Nephron (organoid): ENCODE measurements at regions not wholly inside any gene's neighbourhood (a gene's known extent, or its start where the extent isn't known, plus 50 kb on each side); places are given as distances from the start of the nearest gene placed in this dataset.

Experiments
- H3K27ac Mint-ChIP-seq, 3 experiments: 2 replicates each; pipeline ENCODE4 v1.8.0; 2020; ENCODE audit warnings: mixed read lengths in 3 of 3, mild to moderate bottlenecking in 2 of 3, moderate library complexity in 1 of 3
- H3K27me3 Mint-ChIP-seq: 2 replicates; pipeline ENCODE4 v1.8.0; 2021; ENCODE audit warnings: low read depth, mild to moderate bottlenecking, moderate library complexity, mixed read lengths
- H3K36me3 Mint-ChIP-seq: 2 replicates; pipeline ENCODE4 v1.8.0; 2020; ENCODE audit warnings: low read depth, mixed read lengths
- H3K4me1 Mint-ChIP-seq: 2 replicates; pipeline ENCODE4 v1.8.0; 2020; ENCODE audit warnings: mixed read lengths
- H3K4me3 Mint-ChIP-seq, 3 experiments: 2 replicates each; pipeline ENCODE4 v1.8.0; 2020; ENCODE audit warnings: mild to moderate bottlenecking in 3 of 3, mixed read lengths in 3 of 3, moderate library complexity in 2 of 3
- H3K9me3 Mint-ChIP-seq: 2 replicates; pipeline ENCODE4 v1.8.0; 2020; ENCODE audit warnings: mixed read lengths
- CTCF ChIP-seq, 3 experiments: fragments of 200-600 bp; sonication (generic); IDR thresholded peaks; one replicate each; pipeline ENCODE4 v1.5.0; 2021; ENCODE audit warnings: antibody characterized with exemption in 3 of 3; ENCODE audit not compliant: unreplicated experiment in 3 of 3

- Mint-ChIP-seq H3K4me3 (no peak overlapping the region), H3K36me3 (no peaks in the 10 kb centered on the region), H3K27ac (no peak overlapping the region), H3K27me3 (no peaks in the 10 kb centered on the region), H3K4me1 (peaks cover 5% of the 10 kb centered on the region), H3K9me3 (no peaks in the 10 kb centered on the region)
- TF ChIP-seq CTCF (IDR thresholded peaks at IDR 0.05; ENCODE audit: unreplicated experiment in 3 of 3) = no peak
These were observed 759.7 kb upstream of the ZNF608 start for GRCh38 chr5:125506124-125506523.

GRCh38 chr5:125508225-125508624, 761.8 kb upstream of the ZNF608 start:
- no peak for TF ChIP-seq CTCF (IDR thresholded peaks at IDR 0.05; ENCODE audit: unreplicated experiment in 3 of 3)
- Mint-ChIP-seq H3K36me3 (no peaks in the 10 kb centered on the region), H3K4me1 (no peaks in the 10 kb centered on the region), H3K4me3 (no peak overlapping the region), H3K9me3 (peaks cover 7% of the 10 kb centered on the region), H3K27me3 (no peaks in the 10 kb centered on the region), H3K27ac (no peak overlapping the region)

- peaks cover 7% of the 10 kb centered on the region for H3K9me3 Mint-ChIP-seq
These were observed 764.2 kb upstream of the ZNF608 start for GRCh38 chr5:125510651-125511050.

GRCh38 chr5:125517973-125518550, 771.6 kb upstream of the ZNF608 start:
- Mint-ChIP-seq H3K27ac (no peak overlapping the region), H3K9me3 (peaks cover 10% of the 10 kb centered on the region), H3K36me3 (no peaks in the 10 kb centered on the region), H3K4me1 (no peaks in the 10 kb centered on the region), H3K4me3 (no peak overlapping the region), H3K27me3 (no peaks in the 10 kb centered on the region)
- no peak for TF ChIP-seq CTCF (IDR thresholded peaks at IDR 0.05; ENCODE audit: unreplicated experiment in 3 of 3)

More at GRCh38 chr5:125510651-125511050, 764.2 kb upstream of the ZNF608 start:
- no peaks in the 10 kb centered on the region for H3K4me1 Mint-ChIP-seq
- H3K27me3 Mint-ChIP-seq = no peaks in the 10 kb centered on the region
- H3K4me3 Mint-ChIP-seq = no peak overlapping the region
- no peak for TF ChIP-seq CTCF (IDR thresholded peaks at IDR 0.05; ENCODE audit: unreplicated experiment in 3 of 3)
- H3K27ac Mint-ChIP-seq = no peak overlapping the region
- no peaks in the 10 kb centered on the region for H3K36me3 Mint-ChIP-seq

- Mint-ChIP-seq H3K27me3 (peaks cover 6% of the 10 kb centered on the region), H3K9me3 (peaks cover 10% of the 10 kb centered on the region), H3K27ac (no peak overlapping the region), H3K36me3 (no peaks in the 10 kb centered on the region), H3K4me3 (no peak overlapping the region), H3K4me1 (peaks cover 5% of the 10 kb centered on the region)
- TF ChIP-seq CTCF (IDR thresholded peaks at IDR 0.05; ENCODE audit: unreplicated experiment in 3 of 3) = no peak
These were observed 774.9 kb upstream of the ZNF608 start for GRCh38 chr5:125521289-125521688.

- H3K27ac Mint-ChIP-seq = no peak overlapping the region
- H3K4me1 Mint-ChIP-seq = peaks cover 13% of the 10 kb centered on the region
- H3K36me3 Mint-ChIP-seq = no peaks in the 10 kb centered on the region
- peaks cover 7% of the 10 kb centered on the region for H3K9me3 Mint-ChIP-seq
- TF ChIP-seq CTCF (IDR thresholded peaks at IDR 0.05; ENCODE audit: unreplicated experiment in 3 of 3) = no peak
- H3K27me3 Mint-ChIP-seq = peaks cover 6% of the 10 kb centered on the region
- no peak overlapping the region for H3K4me3 Mint-ChIP-seq
These were observed 778.9 kb upstream of the ZNF608 start for GRCh38 chr5:125525356-125525755.
